ENCODE measurements at regions not wholly inside any gene's neighbourhood (a gene's known extent, or its start where the extent isn't known, plus 50 kb on each side); places are given as distances from the start of the nearest gene placed in this dataset.

- no peak for TF ChIP-seq CTCF (IDR thresholded peaks at IDR 0.05; ENCODE audit: insufficient read depth, low read length)
- TF ChIP-seq GABPA (IDR thresholded peaks at IDR 0.05; ENCODE audit: low read depth): no peak
Measured at GRCh38 chr12:28905220-28905955, 243.7 kb upstream of the FAR2 start.

Measured in HL-60 (cell line).